Astrocyte of the cerebellum (primary cell): ENCODE measurements at regions not wholly inside any gene's neighbourhood (a gene's known extent, or its start where the extent isn't known, plus 50 kb on each side); places are given as distances from the start of the nearest gene placed in this dataset.

Experiments
- DNase-seq: peaks from one replicate; pipeline ENCODE4 v3.0.0-alpha.2; 2011; ENCODE audit warnings: low read depth
- H3K4me3 ChIP-seq: 2 replicates; pipeline ENCODE4 v1.5.1; 2011; ENCODE audit warnings: mild to moderate bottlenecking, low read depth, low read length, moderate library complexity
- CTCF ChIP-seq: IDR thresholded peaks from 2 replicates; pipeline ENCODE4 v1.5.1; 2012; ENCODE audit warnings: low read length, low read depth, moderate library complexity, mild to moderate bottlenecking; ENCODE audit errors: missing control alignments
- in situ Hi-C: cut with HindIII; loops from 2 replicates; pipeline ENCODE4 v1.10.0; 2017; ENCODE audit warnings: low sequenced_read_pairs

- in situ Hi-C loops: no loop called here
- TF ChIP-seq CTCF: no peak
- no peak overlapping the region for H3K4me3 ChIP-seq
- no peak for DNase-seq
These were observed 351.4 kb downstream of the FOXA2 start for GRCh38 chr20:22232923-22233322.

- no peak for DNase-seq
- TF ChIP-seq CTCF: no peak
- in situ Hi-C loops: no loop called here
- no peak overlapping the region for H3K4me3 ChIP-seq
These were observed 351.9 kb downstream of the FOXA2 start for GRCh38 chr20:22232473-22232872.

GRCh38 chr20:22226849-22227700 lies 357.3 kb downstream of the FOXA2 start:
- in situ Hi-C loops: no loop called here
- no peak for DNase-seq
- no peak overlapping the region for H3K4me3 ChIP-seq
- TF ChIP-seq CTCF: no peak

- TF ChIP-seq CTCF: no peak
- no peak overlapping the region for H3K4me3 ChIP-seq
- no peak for DNase-seq
- in situ Hi-C loops: no loop called here
These were observed 361.1 kb downstream of the FOXA2 start for GRCh38 chr20:22223236-22223635.

GRCh38 chr20:22217712-22218352 lies 366.5 kb downstream of the FOXA2 start:
- no peak for DNase-seq
- in situ Hi-C loops: no loop called here
- H3K4me3 ChIP-seq: no peak overlapping the region
- TF ChIP-seq CTCF: no peak

GRCh38 chr20:22216984-22217383 lies 367.4 kb downstream of the FOXA2 start:
- TF ChIP-seq CTCF: no peak
- H3K4me3 ChIP-seq: no peak overlapping the region
- in situ Hi-C loops: no loop called here
- no peak for DNase-seq
